Testis (tissue), 2 donors: ENCODE measurements at regions not wholly inside any gene's neighbourhood (a gene's known extent, or its start where the extent isn't known, plus 50 kb on each side); places are given as distances from the start of the nearest gene placed in this dataset.

ENCODE experiments used
- CTCF ChIP-seq, 3 experiments: fragments of 450-650 bp in 2 of 3; fragments of 200-600 bp in 1 of 3; sonication (generic) in 1 of 3; IDR thresholded peaks; one replicate each; pipeline ENCODE4 v1.5.1; 2016 to 2019; ENCODE audit warnings: antibody characterized with exemption in 3 of 3, mild to moderate bottlenecking in 2 of 3, moderate library complexity in 1 of 3
- POLR2A ChIP-seq: fragments of 450-650 bp; IDR thresholded peaks from one replicate; pipeline ENCODE4 v1.6.1; 2017; ENCODE audit warnings: antibody characterized with exemption, mild to moderate bottlenecking, moderate library complexity

DNA sequence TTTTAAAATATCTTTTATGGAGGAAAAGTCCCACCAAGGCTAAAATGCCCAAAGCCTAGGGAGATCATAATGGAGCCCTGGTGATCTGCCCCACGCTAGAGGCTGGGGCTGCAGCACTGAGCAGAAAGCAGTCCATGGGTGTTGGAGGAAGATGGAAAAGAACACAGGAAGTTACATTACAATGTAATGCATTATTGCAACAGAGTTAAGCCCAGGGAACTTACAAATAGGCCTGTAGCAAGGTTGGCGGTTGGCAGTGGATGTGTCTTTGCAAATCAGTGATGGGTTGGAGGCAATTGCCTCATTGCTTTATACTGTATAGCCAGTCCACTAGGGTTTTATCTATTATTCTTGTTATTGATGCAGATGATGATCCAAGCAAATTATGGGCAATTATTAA lies 399.9 kb downstream of the NDFIP2 start:
- no peak for TF ChIP-seq CTCF (IDR thresholded peaks at IDR 0.05)
- no peak for TF ChIP-seq POLR2A
